ENCODE measurements at regions not wholly inside any gene's neighbourhood (a gene's known extent, or its start where the extent isn't known, plus 50 kb on each side); places are given as distances from the start of the nearest gene placed in this dataset.

- TF ChIP-seq EZH2 (IDR thresholded peaks at IDR 0.05; ENCODE audit: insufficient read depth, poor library complexity, severe bottlenecking) (no peak), EZH2phosphoT487 (IDR thresholded peaks at IDR 0.05; ENCODE audit: insufficient read depth, low read depth) (no peak)
These were observed 306.6 kb downstream of the FAT3 start for GRCh38 chr11:92531065-92531739.

All from GM23248 (cell line).